A549 (cell line): ENCODE measurements at regions not wholly inside any gene's neighbourhood (a gene's known extent, or its start where the extent isn't known, plus 50 kb on each side); places are given as distances from the start of the nearest gene placed in this dataset.
"Not testable (repeated sequence)": the region's sequence is repeated elsewhere in the genome, so short reads cannot be mapped to it uniquely, and the experiment has no call there.

Experiments
- ATAC-seq, 2 experiments: fragments of 200-7000 bp in 1 of 2; fragments of >200 bp in 1 of 2; cut with Nextera tagmentation in 1 of 2; cut with Tn5 transposase in 1 of 2; 3 replicates each; pipeline versions ENCODE4 v1.8.0 to v1.9.1; 2018 to 2020; ENCODE audit warnings: mild to moderate bottlenecking in 1 of 2, moderate library complexity in 1 of 2
- CTCF ChIA-PET: fragments of 300-600 bp; sonication (Branson Sonifier 250); formaldehyde crosslinking; extraction: SDS; loops from one replicate; lab custom pipeline; 2021; ENCODE audit warnings: antibody characterized with exemption, inconsistent platforms; lab: Yijun Ruan, JAX
- POLR2A ChIA-PET: fragments of 350-600 bp; formaldehyde crosslinking; extraction: SDS; loops from one replicate; lab custom pipeline; 2021; ENCODE audit warnings: antibody characterized with exemption, inconsistent platforms; lab: Yijun Ruan, JAX
- DNase-seq, 2 experiments: peaks; one replicate each; pipeline versions ENCODE4 v3.0.0 to v3.0.0-alpha.2; 2011 to 2016; ENCODE audit warnings: low read depth in 1 of 2, low spot score in 1 of 2
- FAIRE-seq: peaks from 2 replicates; lab custom pipeline; 2011; peaks lifted over from hg19 to GRCh38; lab: Jason Lieb, UNC
- H3K27ac ChIP-seq, 2 experiments: fragments of >200 bp; sonication (Bioruptor Twin); formaldehyde crosslinking; 3 replicates each; pipeline ENCODE4 v1.5.1; 2016 to 2017
- H3K4me1 ChIP-seq: fragments of >200 bp; sonication (Bioruptor Twin); formaldehyde crosslinking; 3 replicates; pipeline ENCODE4 v1.6.1; 2016
- H3K4me2 ChIP-seq: fragments of >200 bp; sonication (Bioruptor Twin); formaldehyde crosslinking; 3 replicates; pipeline ENCODE4 v1.6.1; 2016
- H3K4me3 ChIP-seq: fragments of >200 bp; sonication (Bioruptor Twin); formaldehyde crosslinking; 3 replicates; pipeline ENCODE4 v1.5.1; 2016
- H3K9me3 ChIP-seq: fragments of >200 bp; sonication (Bioruptor Twin); formaldehyde crosslinking; 3 replicates; pipeline ENCODE4 v1.6.1; 2016
- WGBS: methylation state at CpG from one replicate; pipeline ENCODE4 v1.1.6; 2017; ENCODE audit errors: missing lambda C conversion rate; 5-methylcytosine and 5-hydroxymethylcytosine counted together

DNA sequence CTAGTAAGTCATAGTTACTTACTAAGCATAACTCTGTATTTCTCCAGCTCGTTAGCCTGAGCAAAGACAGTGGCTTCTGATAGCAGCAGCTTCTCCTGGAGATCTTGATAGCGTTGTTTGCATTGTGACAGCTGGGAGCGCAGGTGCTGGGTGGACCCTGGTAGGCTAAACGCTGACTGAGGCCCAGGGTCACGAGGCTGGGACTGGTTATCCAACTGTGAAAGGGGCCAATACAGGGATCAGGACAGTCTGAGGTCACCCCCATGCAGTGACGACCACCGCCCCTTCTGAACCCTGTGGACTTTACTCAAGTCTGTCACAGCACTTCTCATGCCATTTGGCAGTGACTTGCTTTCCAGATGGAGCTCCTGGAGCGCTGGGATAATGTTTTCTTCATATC lies 104.4 kb downstream of the NBPF8 start:
- FAIRE-seq, H3K4me3 ChIP-seq, POLR2A ChIA-PET, H3K9me3 ChIP-seq, H3K4me1 ChIP-seq, H3K27ac ChIP-seq, DNase-seq, CTCF ChIA-PET, H3K4me2 ChIP-seq, ATAC-seq: not testable (repeated sequence)
- no CpG with 5 or more reads among the region's 8 CpGs for WGBS

DNA sequence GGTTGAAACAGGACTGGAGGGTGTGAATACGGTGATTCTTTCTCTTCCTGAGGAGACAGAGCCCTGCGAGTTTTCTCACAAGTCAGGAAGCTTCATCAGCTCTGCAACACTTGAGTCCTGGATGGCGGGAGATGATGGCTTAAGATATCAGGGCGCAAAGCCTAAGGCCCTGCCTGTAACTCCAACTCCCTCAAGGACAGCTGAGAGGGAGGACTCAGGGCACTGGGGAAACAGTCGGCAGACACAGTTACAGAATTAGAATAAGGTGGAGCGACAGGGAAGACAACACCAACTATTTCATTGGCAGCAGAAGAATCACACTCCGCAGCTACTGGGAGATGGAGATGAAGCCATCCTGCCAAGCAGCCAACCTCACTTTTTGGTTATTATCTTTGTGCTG lies 109.6 kb downstream of the NBPF8 start:
- H3K27ac ChIP-seq, POLR2A ChIA-PET, H3K4me1 ChIP-seq, H3K9me3 ChIP-seq, FAIRE-seq, CTCF ChIA-PET, ATAC-seq, DNase-seq, H3K4me3 ChIP-seq, H3K4me2 ChIP-seq: not testable (repeated sequence)
- WGBS: 79% methylated on average over 2 of the region's 7 CpGs

DNA sequence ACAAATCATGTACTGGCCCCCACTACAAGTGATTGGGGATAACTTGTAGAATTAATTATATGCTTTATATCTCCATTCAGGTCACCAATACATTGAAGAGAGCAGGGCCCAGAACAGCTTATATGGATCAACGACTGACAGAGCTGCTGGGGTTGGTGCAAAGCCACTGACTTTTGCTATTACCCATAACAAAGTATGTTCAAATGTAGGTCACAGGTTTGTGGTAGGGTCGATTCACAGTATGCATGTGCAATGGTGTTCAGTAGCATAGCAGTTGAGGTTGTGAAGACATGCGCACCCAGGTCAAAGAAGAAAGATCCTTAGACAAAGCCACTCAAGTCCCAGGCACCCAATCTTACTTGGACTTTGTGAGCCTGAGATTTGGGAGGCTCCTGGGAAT lies 110.6 kb downstream of the NBPF8 start:
- ATAC-seq, DNase-seq, CTCF ChIA-PET, H3K4me1 ChIP-seq, H3K27ac ChIP-seq, H3K4me2 ChIP-seq, H3K9me3 ChIP-seq, FAIRE-seq, H3K4me3 ChIP-seq, POLR2A ChIA-PET: not testable (repeated sequence)
- 66% methylated on average over 3 of the region's 3 CpGs for WGBS

GRCh38 chr1:120529475-120530089 lies 114.7 kb downstream of the NBPF8 start:
- peak in 1 of 2 experiments; percentile 64; a peak in 3 of 6 replicates for ATAC-seq
- DNase-seq, POLR2A ChIA-PET, H3K4me1 ChIP-seq, H3K4me2 ChIP-seq, FAIRE-seq, CTCF ChIA-PET, H3K27ac ChIP-seq, H3K4me3 ChIP-seq, H3K9me3 ChIP-seq: not testable (repeated sequence)
- 48% methylated on average over 5 of the region's 5 CpGs for WGBS

- H3K27ac ChIP-seq, ATAC-seq, POLR2A ChIA-PET, H3K4me1 ChIP-seq, CTCF ChIA-PET, H3K4me3 ChIP-seq, H3K9me3 ChIP-seq, DNase-seq, FAIRE-seq, H3K4me2 ChIP-seq: not testable (repeated sequence)
- 89% methylated on average over 1 of the region's 3 CpGs for WGBS
These were observed 116.6 kb downstream of the NBPF8 start for GRCh38 chr1:120531455-120531854.

GRCh38 chr1:120534361-120535047 lies 119.7 kb downstream of the NBPF8 start:
- H3K27ac ChIP-seq, H3K9me3 ChIP-seq, H3K4me1 ChIP-seq, CTCF ChIA-PET, POLR2A ChIA-PET, H3K4me2 ChIP-seq, DNase-seq, H3K4me3 ChIP-seq, ATAC-seq, FAIRE-seq: not testable (repeated sequence)
- WGBS: 47% methylated on average over 2 of the region's 2 CpGs

DNA sequence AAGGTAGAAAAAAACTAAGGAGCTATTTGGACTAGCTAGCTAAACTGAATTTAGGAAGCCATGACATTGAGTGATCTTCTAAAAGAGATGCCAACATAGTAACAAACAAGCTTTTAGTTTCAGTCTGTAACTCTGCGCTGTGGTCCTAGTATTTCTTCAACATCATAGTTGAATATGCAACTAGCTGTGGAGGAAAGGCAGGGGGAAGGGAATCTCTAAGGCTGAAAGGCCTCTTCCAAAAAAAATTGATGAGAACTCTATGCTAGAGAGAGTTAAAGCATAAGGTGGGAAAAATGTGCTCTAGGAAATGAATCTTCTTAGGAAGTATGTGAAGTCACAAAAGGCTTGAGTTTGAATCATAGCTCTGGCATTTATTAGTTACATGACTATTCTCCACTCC lies 120.2 kb downstream of the NBPF8 start:
- FAIRE-seq: not testable (repeated sequence)

GRCh38 chr1:120541394-120541793 lies 126.6 kb downstream of the NBPF8 start:
- H3K27ac ChIP-seq, H3K4me3 ChIP-seq, FAIRE-seq, ATAC-seq, POLR2A ChIA-PET, CTCF ChIA-PET, H3K9me3 ChIP-seq, DNase-seq, H3K4me2 ChIP-seq, H3K4me1 ChIP-seq: not testable (repeated sequence)
- WGBS: 29% methylated on average over 1 of the region's 5 CpGs

More for the DNA sequence above, 120.2 kb downstream of the NBPF8 start:
- ATAC-seq, H3K4me1 ChIP-seq, H3K4me2 ChIP-seq, POLR2A ChIA-PET, H3K9me3 ChIP-seq, H3K4me3 ChIP-seq, CTCF ChIA-PET, DNase-seq, H3K27ac ChIP-seq: not testable (repeated sequence)
- 79% methylated on average over 1 of the region's 1 CpG for WGBS

GRCh38 chr1:120542365-120542764 lies 127.5 kb downstream of the NBPF8 start:
- H3K27ac ChIP-seq, ATAC-seq, POLR2A ChIA-PET, DNase-seq, FAIRE-seq, H3K9me3 ChIP-seq, H3K4me2 ChIP-seq, H3K4me3 ChIP-seq, CTCF ChIA-PET, H3K4me1 ChIP-seq: not testable (repeated sequence)
- no CpG with 5 or more reads among the region's 2 CpGs for WGBS

DNA sequence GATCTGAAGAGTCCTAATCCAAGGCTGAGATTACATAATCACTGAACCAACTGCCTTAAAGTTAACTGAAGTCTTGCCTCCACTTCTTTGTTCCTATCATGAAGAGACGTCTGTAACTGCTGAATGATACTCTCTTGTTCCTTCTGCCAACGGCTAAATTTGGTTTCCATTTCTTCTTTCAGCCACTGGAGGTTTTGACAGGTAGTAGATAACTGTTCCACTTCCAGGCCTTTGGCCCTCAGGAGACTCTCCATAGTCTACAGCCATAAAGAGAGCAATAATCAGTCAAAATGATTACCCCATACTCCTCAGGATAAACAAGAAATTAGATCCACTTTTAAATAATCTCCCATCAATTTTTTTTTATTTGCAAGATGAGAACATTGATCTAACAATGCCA lies 128.1 kb downstream of the NBPF8 start:
- H3K4me1 ChIP-seq, H3K9me3 ChIP-seq, CTCF ChIA-PET, POLR2A ChIA-PET, H3K4me2 ChIP-seq, ATAC-seq, H3K4me3 ChIP-seq, FAIRE-seq, DNase-seq, H3K27ac ChIP-seq: not testable (repeated sequence)
- WGBS: no CpG with 5 or more reads among the region's 2 CpGs
